ENCODE measurements at regions not wholly inside any gene's neighbourhood (a gene's known extent, or its start where the extent isn't known, plus 50 kb on each side); places are given as distances from the start of the nearest gene placed in this dataset.

- Histone ChIP-seq H3K4me3 (no peak overlapping the region), H3K9me3 (no peaks in the 10 kb centered on the region), H3K27me3 (no peaks in the 10 kb centered on the region), H3K36me3 (no peaks in the 10 kb centered on the region), H3K27ac (no peak overlapping the region), H3K4me1 (no peaks in the 10 kb centered on the region), H3K9ac (ENCODE audit: low read depth in 2 of 2, low read length in 2 of 2) (no peak overlapping the region)
- peak; percentile 33 for DNase-seq
- intact Hi-C loops (cut with DNase I): no loop called here
- TF ChIP-seq CTCF (IDR thresholded peaks at IDR 0.05): no peak
These were observed 163.6 kb downstream of the LRRC70 start for GRCh38 chr5:62742207-62742606.

DNA sequence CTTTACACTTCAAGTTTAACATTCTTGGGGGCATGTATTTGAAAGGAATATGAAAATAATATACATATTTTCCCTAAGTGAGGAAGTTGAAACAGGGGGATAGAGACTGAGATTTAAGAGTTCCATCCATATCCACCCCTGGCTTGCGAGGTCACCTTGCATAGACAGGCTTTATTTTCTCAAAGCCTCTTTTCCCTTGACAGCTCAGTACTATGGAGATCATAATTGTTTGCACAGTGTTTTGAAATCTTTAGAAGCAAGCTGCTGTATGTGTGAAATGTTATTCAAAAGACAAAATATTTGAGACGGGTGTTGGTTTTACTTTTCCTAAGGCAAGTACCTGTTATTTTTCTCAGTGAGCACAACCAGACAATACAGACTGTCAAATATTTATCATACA, 163.1 kb downstream of the LRRC70 start:
- Histone ChIP-seq H3K4me1 (no peaks in the 10 kb centered on the region), H3K27me3 (no peaks in the 10 kb centered on the region), H3K9me3 (no peaks in the 10 kb centered on the region), H3K9ac (ENCODE audit: low read depth in 2 of 2, low read length in 2 of 2) (no peak overlapping the region), H3K4me3 (no peak overlapping the region), H3K27ac (no peak overlapping the region), H3K36me3 (no peaks in the 10 kb centered on the region)
- intact Hi-C loops (cut with DNase I): no loop called here
- DNase-seq: no peak
- no peak for TF ChIP-seq CTCF (IDR thresholded peaks at IDR 0.05)

GRCh38 chr5:62737766-62738165, 159.1 kb downstream of the LRRC70 start:
- DNase-seq: no peak
- no peak for TF ChIP-seq CTCF (IDR thresholded peaks at IDR 0.05)

DNA sequence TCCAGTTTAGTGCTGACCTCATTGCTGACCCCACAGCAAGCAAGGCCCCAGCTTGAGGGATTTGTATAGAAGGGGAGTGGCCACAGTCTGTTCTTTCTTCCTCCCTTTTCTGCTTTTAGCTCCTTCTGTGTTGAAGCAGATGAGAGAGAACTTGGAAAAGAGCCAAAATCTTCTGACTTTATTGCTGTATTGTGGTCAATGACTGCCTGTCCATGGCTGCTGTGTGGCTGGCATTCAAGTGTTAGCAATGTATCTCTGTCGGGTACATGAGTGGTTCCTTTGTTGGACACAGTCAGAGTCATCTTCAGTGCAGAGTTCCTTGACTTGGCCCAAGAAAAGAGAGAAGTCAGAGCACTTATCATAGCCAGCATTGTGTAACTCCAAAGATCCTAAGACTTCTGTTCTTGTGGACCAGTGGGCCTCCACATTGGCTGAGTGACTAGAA, 154.1 kb downstream of the LRRC70 start:
- Histone ChIP-seq H3K27ac (no peak overlapping the region), H3K9ac (ENCODE audit: low read depth in 2 of 2, low read length in 2 of 2) (no peak overlapping the region), H3K4me1 (no peaks in the 10 kb centered on the region), H3K27me3 (no peaks in the 10 kb centered on the region), H3K9me3 (no peaks in the 10 kb centered on the region), H3K36me3 (no peaks in the 10 kb centered on the region), H3K4me3 (no peak overlapping the region)
- no peak for DNase-seq
- intact Hi-C loops (cut with DNase I): no loop called here
- no peak for TF ChIP-seq CTCF (IDR thresholded peaks at IDR 0.05)

More at GRCh38 chr5:62737766-62738165, 159.1 kb downstream of the LRRC70 start:
- H3K4me1 ChIP-seq: no peaks in the 10 kb centered on the region
- H3K27ac ChIP-seq: no peak overlapping the region
- no peak overlapping the region for H3K4me3 ChIP-seq
- H3K27me3 ChIP-seq: no peaks in the 10 kb centered on the region
- H3K9ac ChIP-seq (ENCODE audit: low read depth in 2 of 2, low read length in 2 of 2): no peak overlapping the region
- intact Hi-C loops (cut with DNase I): no loop called here
- H3K9me3 ChIP-seq: no peaks in the 10 kb centered on the region
- H3K36me3 ChIP-seq: no peaks in the 10 kb centered on the region

- Histone ChIP-seq H3K4me1 (no peaks in the 10 kb centered on the region), H3K27me3 (no peaks in the 10 kb centered on the region), H3K36me3 (no peaks in the 10 kb centered on the region), H3K27ac (no peak overlapping the region), H3K4me3 (no peak overlapping the region), H3K9ac (ENCODE audit: low read depth in 2 of 2, low read length in 2 of 2) (no peak overlapping the region), H3K9me3 (no peaks in the 10 kb centered on the region)
- no peak for DNase-seq
- TF ChIP-seq CTCF (IDR thresholded peaks at IDR 0.05): no peak
- intact Hi-C loops (cut with DNase I): no loop called here
These were observed 152.4 kb downstream of the LRRC70 start for GRCh38 chr5:62731022-62731421.

GRCh38 chr5:62729675-62730074, 151.1 kb downstream of the LRRC70 start:
- H3K27me3 ChIP-seq: no peaks in the 10 kb centered on the region
- TF ChIP-seq CTCF (IDR thresholded peaks at IDR 0.05): no peak

More at GRCh38 chr5:62729675-62730074, 151.1 kb downstream of the LRRC70 start:
- H3K4me3 ChIP-seq: no peak overlapping the region
- intact Hi-C loops (cut with DNase I): no loop called here
- H3K36me3 ChIP-seq: no peaks in the 10 kb centered on the region
- no peak overlapping the region for H3K9ac ChIP-seq (ENCODE audit: low read depth in 2 of 2, low read length in 2 of 2)
- no peak overlapping the region for H3K27ac ChIP-seq
- no peaks in the 10 kb centered on the region for H3K4me1 ChIP-seq
- no peaks in the 10 kb centered on the region for H3K9me3 ChIP-seq
- DNase-seq: no peak

Data from colonic mucosa (tissue), 4 donors.